Body of pancreas (tissue), 4 donors: ENCODE measurements at regions not wholly inside any gene's neighbourhood (a gene's known extent, or its start where the extent isn't known, plus 50 kb on each side); places are given as distances from the start of the nearest gene placed in this dataset.

ENCODE experiments used
- POLR2A ChIP-seq, 3 donors: fragments of 450-650 bp; IDR thresholded peaks; one replicate each; pipeline ENCODE4 v1.6.1; 2016; ENCODE audit warnings: antibody characterized with exemption in 3 of 3, mild to moderate bottlenecking in 2 of 3
- TF ChIP-seq, protein P1 (sequence below), 7 experiments: fragments of 450-650 bp in 4 of 7; fragments of 200-600 bp in 3 of 7; sonication (generic) in 3 of 7; IDR thresholded peaks; one replicate each; pipeline ENCODE4 v1.5.1; 2016 to 2019; ENCODE audit warnings: antibody characterized with exemption in 7 of 7

GRCh38 chr18:75507636-75508035 lies 80.1 kb upstream of the SMIM21 start:
- TF ChIP-seq, protein P1, sequence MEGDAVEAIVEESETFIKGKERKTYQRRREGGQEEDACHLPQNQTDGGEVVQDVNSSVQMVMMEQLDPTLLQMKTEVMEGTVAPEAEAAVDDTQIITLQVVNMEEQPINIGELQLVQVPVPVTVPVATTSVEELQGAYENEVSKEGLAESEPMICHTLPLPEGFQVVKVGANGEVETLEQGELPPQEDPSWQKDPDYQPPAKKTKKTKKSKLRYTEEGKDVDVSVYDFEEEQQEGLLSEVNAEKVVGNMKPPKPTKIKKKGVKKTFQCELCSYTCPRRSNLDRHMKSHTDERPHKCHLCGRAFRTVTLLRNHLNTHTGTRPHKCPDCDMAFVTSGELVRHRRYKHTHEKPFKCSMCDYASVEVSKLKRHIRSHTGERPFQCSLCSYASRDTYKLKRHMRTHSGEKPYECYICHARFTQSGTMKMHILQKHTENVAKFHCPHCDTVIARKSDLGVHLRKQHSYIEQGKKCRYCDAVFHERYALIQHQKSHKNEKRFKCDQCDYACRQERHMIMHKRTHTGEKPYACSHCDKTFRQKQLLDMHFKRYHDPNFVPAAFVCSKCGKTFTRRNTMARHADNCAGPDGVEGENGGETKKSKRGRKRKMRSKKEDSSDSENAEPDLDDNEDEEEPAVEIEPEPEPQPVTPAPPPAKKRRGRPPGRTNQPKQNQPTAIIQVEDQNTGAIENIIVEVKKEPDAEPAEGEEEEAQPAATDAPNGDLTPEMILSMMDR (IDR thresholded peaks at IDR 0.05), result no peak
- TF ChIP-seq POLR2A (IDR thresholded peaks at IDR 0.05), result no peak
